ENCODE measurements at regions not wholly inside any gene's neighbourhood (a gene's known extent, or its start where the extent isn't known, plus 50 kb on each side); places are given as distances from the start of the nearest gene placed in this dataset.

DNA sequence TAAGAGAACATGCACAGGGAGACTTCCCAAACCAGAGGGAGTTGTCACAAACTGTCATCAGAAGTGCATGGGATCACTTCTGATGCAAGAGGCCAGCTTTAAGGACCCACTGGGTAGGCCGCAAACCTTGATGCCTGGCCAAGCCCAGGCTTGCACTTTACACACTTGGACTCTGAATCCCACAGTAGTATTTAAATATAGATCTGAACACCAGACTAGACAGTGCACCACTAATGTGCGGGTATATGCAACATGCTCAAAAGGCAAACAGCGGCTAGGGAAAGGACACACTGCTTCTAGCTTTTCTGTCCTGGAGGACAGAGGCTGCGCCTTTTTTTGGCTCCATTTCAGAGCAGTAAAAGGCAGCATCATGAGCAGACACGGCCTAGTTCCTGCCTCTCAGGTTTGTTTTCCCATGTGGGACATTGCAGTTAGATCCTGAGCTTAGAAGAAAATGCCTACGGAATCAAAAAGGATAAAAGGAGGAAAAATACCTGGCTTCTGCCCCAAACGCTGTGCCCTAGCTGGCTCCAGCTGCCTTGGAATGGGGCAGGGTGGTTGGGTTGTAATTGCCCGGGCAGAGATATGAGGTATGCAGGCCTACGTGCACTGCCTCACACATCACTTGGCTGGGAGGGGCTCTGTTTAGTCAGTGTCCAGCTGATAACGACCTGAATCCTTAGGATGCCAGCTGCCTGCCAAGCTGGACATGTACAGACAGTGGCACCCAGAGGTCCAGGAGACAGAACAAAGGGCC is 84.5 kb upstream of the EGLN3 start (continued):
- TF ChIP-seq HNF1B (CRISPR knock-in tag; IDR thresholded peaks at IDR 0.05) (peak; percentile 93), ZBTB2 (CRISPR knock-in tag; IDR thresholded peaks at IDR 0.05; ENCODE audit: low read depth) (no peak; the same call in 1 of the 2 replicates), KDM6A (CRISPR knock-in tag; IDR thresholded peaks at IDR 0.05; ENCODE audit: low read depth) (peak; percentile 59), ZNF143 (CRISPR knock-in tag; IDR thresholded peaks at IDR 0.05) (peak; percentile 59; the same call in 1 of the 2 replicates), ZNF670 (CRISPR knock-in tag; IDR thresholded peaks at IDR 0.05; ENCODE audit: borderline replicate concordance) (peak; percentile 9; the same call in 1 of the 2 replicates), ZNF674 (CRISPR knock-in tag; IDR thresholded peaks at IDR 0.05; ENCODE audit: low read depth) (no peak), NCOA5 (CRISPR knock-in tag; IDR thresholded peaks at IDR 0.05) (no peak), ZNF737 (CRISPR knock-in tag; IDR thresholded peaks at IDR 0.05; ENCODE audit: borderline replicate concordance) (no peak), TEAD3 (CRISPR knock-in tag; optimal IDR thresholded peaks at IDR 0.05; ENCODE audit: borderline replicate concordance) (peak; percentile 97), ZSCAN21 (CRISPR knock-in tag; IDR thresholded peaks at IDR 0.05; ENCODE audit: borderline replicate concordance) (peak; percentile 53; the same call in 1 of the 2 replicates)
- TF ChIP-seq, protein P1, sequence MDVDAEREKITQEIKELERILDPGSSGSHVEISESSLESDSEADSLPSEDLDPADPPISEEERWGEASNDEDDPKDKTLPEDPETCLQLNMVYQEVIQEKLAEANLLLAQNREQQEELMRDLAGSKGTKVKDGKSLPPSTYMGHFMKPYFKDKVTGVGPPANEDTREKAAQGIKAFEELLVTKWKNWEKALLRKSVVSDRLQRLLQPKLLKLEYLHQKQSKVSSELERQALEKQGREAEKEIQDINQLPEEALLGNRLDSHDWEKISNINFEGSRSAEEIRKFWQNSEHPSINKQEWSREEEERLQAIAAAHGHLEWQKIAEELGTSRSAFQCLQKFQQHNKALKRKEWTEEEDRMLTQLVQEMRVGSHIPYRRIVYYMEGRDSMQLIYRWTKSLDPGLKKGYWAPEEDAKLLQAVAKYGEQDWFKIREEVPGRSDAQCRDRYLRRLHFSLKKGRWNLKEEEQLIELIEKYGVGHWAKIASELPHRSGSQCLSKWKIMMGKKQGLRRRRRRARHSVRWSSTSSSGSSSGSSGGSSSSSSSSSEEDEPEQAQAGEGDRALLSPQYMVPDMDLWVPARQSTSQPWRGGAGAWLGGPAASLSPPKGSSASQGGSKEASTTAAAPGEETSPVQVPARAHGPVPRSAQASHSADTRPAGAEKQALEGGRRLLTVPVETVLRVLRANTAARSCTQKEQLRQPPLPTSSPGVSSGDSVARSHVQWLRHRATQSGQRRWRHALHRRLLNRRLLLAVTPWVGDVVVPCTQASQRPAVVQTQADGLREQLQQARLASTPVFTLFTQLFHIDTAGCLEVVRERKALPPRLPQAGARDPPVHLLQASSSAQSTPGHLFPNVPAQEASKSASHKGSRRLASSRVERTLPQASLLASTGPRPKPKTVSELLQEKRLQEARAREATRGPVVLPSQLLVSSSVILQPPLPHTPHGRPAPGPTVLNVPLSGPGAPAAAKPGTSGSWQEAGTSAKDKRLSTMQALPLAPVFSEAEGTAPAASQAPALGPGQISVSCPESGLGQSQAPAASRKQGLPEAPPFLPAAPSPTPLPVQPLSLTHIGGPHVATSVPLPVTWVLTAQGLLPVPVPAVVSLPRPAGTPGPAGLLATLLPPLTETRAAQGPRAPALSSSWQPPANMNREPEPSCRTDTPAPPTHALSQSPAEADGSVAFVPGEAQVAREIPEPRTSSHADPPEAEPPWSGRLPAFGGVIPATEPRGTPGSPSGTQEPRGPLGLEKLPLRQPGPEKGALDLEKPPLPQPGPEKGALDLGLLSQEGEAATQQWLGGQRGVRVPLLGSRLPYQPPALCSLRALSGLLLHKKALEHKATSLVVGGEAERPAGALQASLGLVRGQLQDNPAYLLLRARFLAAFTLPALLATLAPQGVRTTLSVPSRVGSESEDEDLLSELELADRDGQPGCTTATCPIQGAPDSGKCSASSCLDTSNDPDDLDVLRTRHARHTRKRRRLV (CRISPR knock-in tag; IDR thresholded peaks at IDR 0.05) = peak; percentile 90
- TF ChIP-seq, protein P2, sequence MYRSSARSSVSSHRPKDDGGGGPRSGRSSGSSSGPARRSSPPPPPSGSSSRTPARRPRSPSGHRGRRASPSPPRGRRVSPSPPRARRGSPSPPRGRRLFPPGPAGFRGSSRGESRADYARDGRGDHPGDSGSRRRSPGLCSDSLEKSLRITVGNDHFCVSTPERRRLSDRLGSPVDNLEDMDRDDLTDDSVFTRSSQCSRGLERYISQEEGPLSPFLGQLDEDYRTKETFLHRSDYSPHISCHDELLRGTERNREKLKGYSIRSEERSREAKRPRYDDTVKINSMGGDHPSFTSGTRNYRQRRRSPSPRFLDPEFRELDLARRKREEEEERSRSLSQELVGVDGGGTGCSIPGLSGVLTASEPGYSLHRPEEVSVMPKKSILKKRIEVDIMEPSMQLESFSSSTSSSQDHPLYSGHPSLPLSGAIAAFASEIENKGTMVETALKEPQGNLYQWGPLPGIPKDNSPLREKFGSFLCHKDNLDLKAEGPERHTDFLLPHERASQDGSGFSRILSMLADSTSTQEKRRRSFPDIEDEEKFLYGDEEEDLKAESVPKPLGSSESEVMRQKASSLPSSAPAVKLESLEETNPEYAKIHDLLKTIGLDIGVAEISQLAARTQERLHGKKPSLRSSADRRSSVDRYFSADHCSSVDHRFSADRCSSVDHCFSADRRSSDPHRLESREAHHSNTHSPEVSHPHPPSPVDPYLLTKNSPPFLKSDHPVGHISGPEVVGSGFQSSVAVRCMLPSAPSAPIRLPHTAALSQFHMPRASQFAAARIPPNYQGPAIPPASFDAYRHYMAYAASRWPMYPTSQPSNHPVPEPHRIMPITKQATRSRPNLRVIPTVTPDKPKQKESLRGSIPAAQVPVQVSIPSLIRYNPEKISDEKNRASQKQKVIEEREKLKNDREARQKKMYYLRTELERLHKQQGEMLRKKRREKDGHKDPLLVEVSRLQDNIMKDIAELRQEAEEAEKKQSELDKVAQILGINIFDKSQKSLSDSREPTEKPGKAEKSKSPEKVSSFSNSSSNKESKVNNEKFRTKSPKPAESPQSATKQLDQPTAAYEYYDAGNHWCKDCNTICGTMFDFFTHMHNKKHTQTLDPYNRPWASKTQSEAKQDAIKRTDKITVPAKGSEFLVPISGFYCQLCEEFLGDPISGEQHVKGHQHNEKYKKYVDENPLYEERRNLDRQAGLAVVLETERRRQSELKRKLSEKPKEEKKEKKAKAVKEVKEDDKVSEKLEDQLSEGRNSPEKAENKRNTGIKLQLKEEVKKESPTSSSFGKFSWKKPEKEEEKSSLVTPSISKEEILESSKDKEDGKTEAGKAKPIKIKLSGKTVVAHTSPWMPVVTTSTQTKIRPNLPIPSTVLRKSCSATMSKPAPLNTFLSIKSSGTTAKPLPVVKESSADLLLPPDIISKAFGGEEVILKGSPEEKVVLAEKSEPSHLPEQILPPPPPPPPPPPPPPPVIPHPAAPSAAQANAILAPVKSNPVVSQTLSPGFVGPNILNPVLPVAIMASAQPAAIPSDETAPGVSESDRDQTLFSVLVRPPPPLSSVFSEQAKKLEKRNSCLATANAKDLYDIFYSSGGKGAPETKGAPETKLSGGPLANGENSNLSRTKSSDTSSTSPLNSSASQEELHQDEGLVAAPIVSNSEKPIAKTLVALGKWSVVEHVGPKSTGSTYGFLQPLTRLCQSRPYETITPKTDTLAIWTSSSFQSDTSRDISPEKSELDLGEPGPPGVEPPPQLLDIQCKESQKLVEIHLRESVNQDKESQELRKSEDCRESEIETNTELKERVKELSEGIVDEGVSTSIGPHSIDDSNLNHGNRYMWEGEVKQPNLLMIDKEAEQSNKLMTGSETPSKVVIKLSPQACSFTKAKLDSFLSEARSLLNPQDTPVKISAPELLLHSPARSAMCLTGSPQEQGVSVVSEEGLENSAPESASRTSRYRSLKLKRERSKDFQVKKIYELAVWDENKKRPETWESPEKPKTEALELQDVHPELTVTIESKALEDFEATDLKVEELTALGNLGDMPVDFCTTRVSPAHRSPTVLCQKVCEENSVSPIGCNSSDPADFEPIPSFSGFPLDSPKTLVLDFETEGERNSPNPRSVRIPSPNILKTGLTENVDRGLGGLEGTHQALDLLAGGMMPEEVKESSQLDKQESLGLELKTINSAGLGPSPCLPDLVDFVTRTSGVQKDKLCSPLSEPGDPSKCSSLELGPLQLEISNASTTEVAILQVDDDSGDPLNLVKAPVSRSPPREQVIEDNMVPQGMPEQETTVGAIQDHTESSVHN (CRISPR knock-in tag; IDR thresholded peaks at IDR 0.05) = 0 out of 2 replicates have a peak, but pooled peaks have one; percentile 19

Measured in HepG2 (cell line).